GM21381 (cell line): ENCODE measurements at regions not wholly inside any gene's neighbourhood (a gene's known extent, or its start where the extent isn't known, plus 50 kb on each side); places are given as distances from the start of the nearest gene placed in this dataset.

Source experiments
- ATAC-seq: cut with Tn5 transposase; IDR thresholded peaks from one replicate; pipeline ENCODE4 v1.9.1; 2021; ENCODE audit warnings: mild to moderate bottlenecking, moderate library complexity; ENCODE audit not compliant: unreplicated experiment

DNA sequence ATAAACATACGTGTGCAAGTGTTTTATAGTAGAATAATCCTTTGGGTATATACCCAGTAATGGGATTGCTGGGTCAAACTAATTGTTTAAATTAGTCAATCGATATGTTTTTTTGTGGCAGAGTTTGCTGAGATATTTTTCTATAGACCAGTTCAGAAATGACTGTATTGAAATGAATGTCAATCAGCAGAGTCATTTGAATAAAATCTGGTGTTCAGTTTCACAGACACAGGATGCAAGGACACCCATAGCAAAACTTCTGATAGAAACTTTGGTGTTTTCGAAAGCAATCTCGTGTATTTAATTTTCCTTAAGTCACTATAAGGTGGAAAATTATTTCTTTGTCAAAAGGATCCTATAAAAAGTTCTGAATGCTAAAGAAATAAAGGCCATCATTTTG, 434.4 kb downstream of the RAP2B start:
- ATAC-seq, result no peak

DNA sequence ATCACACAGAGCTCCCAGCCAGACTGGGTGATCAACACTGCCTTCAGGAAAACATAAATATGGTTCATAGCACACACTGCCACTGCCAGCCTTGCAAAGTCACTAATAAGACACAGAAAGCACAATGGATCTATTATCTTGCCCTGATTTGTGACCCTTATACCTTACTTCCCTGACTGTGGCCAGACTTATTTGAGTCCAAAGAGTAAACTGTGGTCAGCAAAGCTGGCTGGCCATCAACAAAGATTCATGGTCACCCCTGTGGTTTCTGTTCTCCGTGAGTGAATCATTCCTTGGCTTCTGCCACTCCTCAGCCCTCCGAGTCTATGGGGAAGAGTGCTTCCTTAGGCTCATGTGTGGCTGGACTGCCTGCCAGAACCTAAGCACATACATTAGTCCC, 437.7 kb downstream of the RAP2B start:
- ATAC-seq, result no peak

GRCh38 chr3:153600896-153601295, 438.9 kb downstream of the RAP2B start:
- no peak for ATAC-seq

- ATAC-seq, result no peak
Observed at GRCh38 chr3:153601374-153601853, 439.4 kb downstream of the RAP2B start.

DNA sequence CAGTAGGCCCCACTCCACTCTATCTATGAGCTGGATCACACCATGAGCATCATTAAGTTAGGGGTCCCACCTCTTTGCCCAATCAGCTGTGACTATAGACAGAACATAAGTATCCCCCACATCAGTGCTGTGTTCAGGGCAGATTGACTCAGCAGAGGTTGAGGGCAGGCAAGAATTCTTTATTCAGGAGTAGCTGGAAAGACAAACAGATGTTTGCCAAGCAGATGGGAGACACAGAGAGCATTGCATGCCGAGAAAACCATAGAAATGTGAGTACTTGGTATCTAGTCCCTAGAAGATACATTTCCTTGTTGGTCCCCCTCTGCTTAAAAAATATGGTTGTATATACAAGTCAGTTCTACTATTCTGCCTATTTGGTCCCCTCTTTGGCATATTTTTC, 440.8 kb downstream of the RAP2B start:
- no peak for ATAC-seq

DNA sequence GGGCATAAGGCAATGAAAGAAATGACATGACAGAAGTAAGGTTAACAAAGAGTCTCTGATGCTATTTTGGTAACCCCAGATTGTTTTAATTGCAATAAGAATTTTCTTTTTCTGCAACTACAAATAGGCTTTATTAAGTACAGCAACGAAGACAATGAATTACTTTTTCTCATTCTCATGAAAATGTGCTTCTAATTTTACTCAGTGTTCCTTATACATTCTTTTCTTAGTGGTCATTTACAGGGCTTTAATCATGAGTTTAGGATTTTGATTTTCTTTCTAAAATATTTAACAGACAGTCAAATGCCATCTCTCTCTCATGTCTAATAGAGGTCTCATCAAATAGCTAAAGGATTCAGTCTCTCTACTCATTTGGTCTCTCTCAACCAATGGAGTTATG, 452.1 kb downstream of the RAP2B start:
- no peak for ATAC-seq

DNA sequence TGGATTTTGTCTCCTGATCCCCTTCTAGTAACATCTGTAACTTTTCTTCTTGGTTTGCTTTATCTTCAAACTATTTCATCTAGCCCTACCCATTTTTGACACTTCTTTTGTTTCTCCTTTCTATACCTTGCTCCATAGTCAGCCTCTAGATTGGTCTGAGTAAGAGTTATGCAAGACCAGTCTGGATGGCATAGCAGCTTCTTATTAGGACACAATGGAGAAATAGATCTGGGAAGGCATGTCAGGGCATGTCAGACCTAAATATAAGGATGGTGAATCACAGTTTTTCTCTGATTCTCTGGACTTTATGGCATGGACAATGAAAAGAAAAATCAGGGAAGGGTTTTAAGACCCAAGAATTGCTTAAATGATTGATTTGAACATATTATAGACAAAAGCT, 452.5 kb downstream of the RAP2B start:
- ATAC-seq, result no peak

DNA sequence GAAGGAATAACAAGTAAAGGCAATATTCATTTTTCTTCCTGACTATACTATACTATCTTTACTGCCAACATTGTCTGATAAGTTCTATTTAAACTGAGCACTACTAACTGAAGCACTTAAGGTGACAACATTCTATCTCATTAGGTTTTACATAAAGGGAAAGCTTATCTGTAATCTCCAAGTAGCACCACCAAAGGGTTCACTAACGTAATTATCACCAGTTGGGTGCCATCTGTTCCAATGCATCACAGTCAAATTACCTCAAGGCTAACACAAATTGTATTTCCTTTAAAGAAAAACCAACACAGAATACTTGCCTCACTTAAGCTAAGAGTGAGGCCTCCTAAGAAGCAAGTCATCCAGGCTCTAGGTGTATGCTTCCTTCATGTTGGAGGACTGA, 453.8 kb downstream of the RAP2B start:
- no peak for ATAC-seq

DNA sequence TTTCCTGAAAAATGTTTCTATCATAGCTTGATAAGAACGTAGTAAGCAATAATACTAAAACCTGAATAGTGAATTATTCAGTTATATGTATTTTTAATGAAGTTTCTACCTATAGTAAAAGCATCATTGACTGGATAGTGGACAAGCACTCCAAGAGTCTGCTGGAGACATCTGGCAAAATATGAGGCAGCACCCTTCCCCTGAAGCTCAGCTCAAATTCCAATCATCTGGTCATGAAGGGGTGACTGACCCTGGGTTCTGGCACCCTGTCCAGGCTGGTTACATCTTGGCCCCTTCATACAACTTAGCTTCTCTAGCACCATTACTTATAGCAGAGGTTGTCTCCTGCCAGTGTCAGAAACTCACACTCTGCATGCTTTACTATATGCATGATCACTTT, 455.4 kb downstream of the RAP2B start:
- ATAC-seq, result no peak

DNA sequence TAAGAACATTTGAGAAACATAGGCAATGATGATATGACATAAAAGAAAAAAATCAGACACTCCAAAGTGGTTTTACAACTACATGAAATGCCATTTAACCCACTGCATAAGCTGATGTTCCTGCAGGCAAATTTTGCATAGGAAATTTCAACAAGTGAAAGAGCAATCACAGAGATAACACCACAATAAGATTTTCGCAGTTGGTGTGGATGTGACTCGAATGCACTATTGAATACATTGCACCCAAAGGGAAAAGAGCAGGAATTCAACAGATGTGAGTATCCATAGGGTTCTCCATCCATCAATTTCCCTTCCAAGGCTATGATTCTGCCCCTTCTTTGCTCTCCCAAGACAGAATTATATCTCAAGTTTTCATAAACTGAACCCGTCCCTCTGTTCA, 456.1 kb downstream of the RAP2B start:
- no peak for ATAC-seq

DNA sequence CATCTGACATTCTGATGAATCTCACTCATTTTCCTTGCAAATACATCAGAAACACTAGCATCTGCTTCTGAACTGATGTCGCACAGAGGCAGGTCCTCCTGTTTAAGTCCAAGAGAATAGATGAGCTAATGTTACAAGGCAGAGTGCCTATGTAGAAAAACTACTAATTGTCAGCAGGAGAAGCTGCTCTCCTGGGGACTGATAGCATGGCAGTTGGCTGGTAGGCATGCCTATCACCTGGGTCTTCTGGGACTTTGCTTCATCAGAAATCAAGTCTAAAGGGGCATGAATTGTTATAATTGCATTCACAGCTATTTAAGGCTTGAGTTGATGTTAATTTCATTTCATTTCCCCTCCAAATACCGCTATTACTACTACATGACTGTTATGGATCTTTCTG, 457.2 kb downstream of the RAP2B start:
- ATAC-seq, result no peak

- peak; percentile 95 for ATAC-seq
Observed at GRCh38 chr3:153621953-153622352, 459.9 kb downstream of the RAP2B start.

GRCh38 chr3:153623834-153624233, 461.8 kb downstream of the RAP2B start:
- ATAC-seq, result no peak

DNA sequence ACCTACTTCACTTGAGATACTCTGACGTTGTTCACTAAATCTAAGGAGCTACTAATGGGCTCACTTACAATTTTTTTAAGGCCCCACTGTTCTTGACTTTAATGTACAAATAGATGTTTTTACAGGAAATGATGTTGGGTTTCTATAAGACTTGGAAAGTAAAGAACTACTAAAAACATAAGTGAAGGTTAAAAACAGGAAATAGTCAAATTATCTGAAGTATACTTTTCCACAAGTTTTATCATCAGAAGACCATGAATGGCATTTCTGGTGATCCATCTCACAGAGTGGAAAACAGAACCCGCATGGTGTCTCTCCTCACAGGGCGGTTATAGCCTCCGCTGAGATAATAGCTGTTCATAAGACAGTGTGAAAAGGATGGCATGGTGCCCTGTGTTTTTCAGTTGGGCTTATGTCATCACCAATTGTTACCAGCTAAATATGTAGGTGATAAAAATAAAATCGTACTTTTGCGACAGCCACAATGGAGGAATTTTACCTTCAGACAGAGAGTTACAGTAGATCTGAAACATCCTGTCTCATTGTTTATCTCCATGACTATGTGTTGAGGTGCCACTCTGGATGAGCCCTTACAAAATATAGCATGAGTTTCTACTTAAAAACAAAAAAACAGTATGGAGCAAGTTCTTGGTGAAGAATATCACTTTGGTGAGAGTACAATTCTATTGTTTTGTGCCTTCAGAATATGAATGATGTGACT, 462.4 kb downstream of the RAP2B start:
- no peak for ATAC-seq

- ATAC-seq, result no peak
Observed at GRCh38 chr3:153625506-153625905, 463.5 kb downstream of the RAP2B start.

GRCh38 chr3:153626158-153626557, 464.1 kb downstream of the RAP2B start:
- ATAC-seq, result no peak

DNA sequence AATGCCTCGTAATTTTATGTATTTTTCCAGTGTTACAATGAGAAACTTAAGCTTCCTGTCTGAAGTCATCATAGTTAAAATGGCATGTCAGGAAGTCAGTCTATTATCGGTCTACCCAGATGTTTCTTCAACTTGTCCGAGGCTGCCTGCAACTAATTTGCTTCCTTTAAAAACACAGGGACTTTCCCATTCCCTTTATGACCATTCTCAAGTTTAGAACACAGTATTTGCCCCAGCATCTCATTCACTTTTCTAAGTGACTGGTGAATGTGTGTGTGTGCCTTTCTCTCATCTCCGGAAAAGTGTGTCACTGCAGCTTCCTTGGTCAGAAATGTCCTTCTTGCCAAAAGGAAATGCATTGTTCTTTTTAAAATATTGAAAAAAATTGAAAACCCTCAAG, 466.6 kb downstream of the RAP2B start:
- ATAC-seq, result peak; percentile 30

GRCh38 chr3:153629148-153629547, 467.1 kb downstream of the RAP2B start:
- ATAC-seq, result no peak

GRCh38 chr3:153631102-153631501, 469.1 kb downstream of the RAP2B start:
- ATAC-seq, result no peak

DNA sequence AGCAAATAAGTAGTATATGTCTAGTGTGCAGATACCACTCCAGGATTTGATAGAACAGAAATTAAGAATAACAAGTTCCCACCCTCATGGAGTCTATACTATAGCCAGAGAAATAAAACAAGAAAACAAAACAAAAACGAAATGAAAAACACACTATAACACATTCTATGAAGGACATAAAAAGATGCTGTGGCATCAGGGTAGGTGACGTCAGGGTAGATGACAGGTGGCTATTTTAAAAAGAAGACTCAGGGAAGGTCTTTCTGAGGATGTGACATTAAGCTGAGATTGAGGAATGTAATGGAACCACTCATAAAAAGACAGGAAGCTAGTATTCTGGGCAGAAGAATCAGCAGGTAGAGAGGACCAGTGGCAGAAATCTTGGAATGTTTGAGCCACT, 469.6 kb downstream of the RAP2B start:
- ATAC-seq, result no peak

GRCh38 chr3:153633407-153633806, 471.4 kb downstream of the RAP2B start:
- no peak for ATAC-seq

DNA sequence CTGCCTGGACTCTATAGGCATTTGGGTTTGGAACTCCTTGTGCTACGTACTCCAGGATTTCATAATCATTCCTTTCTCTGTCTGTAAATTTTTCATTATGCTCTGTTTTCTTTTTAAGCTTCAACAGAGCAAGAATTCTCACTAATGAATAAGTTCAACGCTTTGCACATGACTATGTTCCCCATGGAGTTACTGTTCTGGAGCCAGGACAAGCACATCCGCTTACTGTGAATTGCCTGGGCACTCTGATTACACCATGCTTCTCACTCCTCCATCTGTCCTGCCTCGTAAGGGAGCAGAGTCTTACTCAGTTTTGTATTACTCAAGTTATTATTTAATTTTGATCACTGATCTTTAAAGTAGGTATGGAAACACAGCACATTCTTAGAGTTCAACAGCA, 472.7 kb downstream of the RAP2B start:
- no peak for ATAC-seq

GRCh38 chr3:153639631-153640030, 477.6 kb downstream of the RAP2B start:
- no peak for ATAC-seq
